GM23338 (cell line): ENCODE measurements at regions not wholly inside any gene's neighbourhood (a gene's known extent, or its start where the extent isn't known, plus 50 kb on each side); places are given as distances from the start of the nearest gene placed in this dataset.

ENCODE experiments used
- ATAC-seq: fragments of 200-7000 bp; cut with Tn5 transposase; 3 replicates; pipeline ENCODE4 v1.9.1; 2020
- DNase-seq: peaks from one replicate; pipeline ENCODE4 v3.0.0-alpha.2; 2015; ENCODE audit warnings: low spot score
- H2AFZ ChIP-seq: fragments of 200-600 bp; sonication (generic); 2 replicates; pipeline ENCODE4 v1.8.0; 2016; ENCODE audit warnings: antibody characterized with exemption, mild to moderate bottlenecking, moderate library complexity
- H3F3A ChIP-seq: fragments of 200-600 bp; sonication (generic); replicated peaks from 2 replicates; pipeline ENCODE4 v1.8.0; 2017; ENCODE audit warnings: antibody characterized with exemption, mixed run types, low read depth
- H3K27ac ChIP-seq: fragments of 200-600 bp; sonication (generic); 2 replicates; pipeline ENCODE4 v1.6.1; 2016; ENCODE audit warnings: low read depth
- H3K27me3 ChIP-seq: fragments of 200-600 bp; sonication (generic); 2 replicates; pipeline ENCODE4 v1.8.0; 2016; ENCODE audit warnings: mild to moderate bottlenecking, mixed run types, moderate library complexity; ENCODE audit not compliant: insufficient read depth
- H3K36me3 ChIP-seq: fragments of 200-600 bp; sonication (generic); 2 replicates; pipeline ENCODE4 v1.8.0; 2016; ENCODE audit warnings: mild to moderate bottlenecking; ENCODE audit not compliant: insufficient read depth
- H3K4me1 ChIP-seq: fragments of 200-600 bp; sonication (generic); 2 replicates; pipeline ENCODE4 v1.8.0; 2016; ENCODE audit warnings: mild to moderate bottlenecking, moderate library complexity; ENCODE audit not compliant: insufficient read depth
- H3K4me2 ChIP-seq: fragments of 200-600 bp; sonication (generic); 2 replicates; pipeline ENCODE4 v1.7.1; 2017; ENCODE audit warnings: mixed run types
- H3K4me3 ChIP-seq: fragments of 200-600 bp; sonication (generic); 2 replicates; pipeline ENCODE4 v1.6.1; 2016; ENCODE audit warnings: mixed run types
- H3K79me2 ChIP-seq: fragments of 200-600 bp; sonication (generic); replicated peaks from 2 replicates; pipeline ENCODE4 v1.8.0; 2017; ENCODE audit warnings: mild to moderate bottlenecking; ENCODE audit not compliant: insufficient read depth
- H3K9me2 ChIP-seq: fragments of 200-600 bp; sonication (generic); 2 replicates; pipeline ENCODE4 v1.8.0; 2017; ENCODE audit not compliant: insufficient read depth
- H4K20me1 ChIP-seq: fragments of 200-600 bp; sonication (generic); replicated peaks from 2 replicates; pipeline ENCODE4 v1.8.0; 2017; ENCODE audit warnings: mild to moderate bottlenecking; ENCODE audit not compliant: insufficient read depth
- H3K27ac Mint-ChIP-seq: 2 replicates; pipeline ENCODE4 v1.8.0; 2020; ENCODE audit warnings: inconsistent platforms, mild to moderate bottlenecking, moderate library complexity, mixed read lengths
- H3K27me3 Mint-ChIP-seq: 3 replicates; pipeline ENCODE4 v1.8.0; 2022; ENCODE audit warnings: low read depth, mild to moderate bottlenecking, moderate library complexity, mixed read lengths, inconsistent platforms; ENCODE audit not compliant: insufficient read depth, poor library complexity
- H3K36me3 Mint-ChIP-seq: 3 replicates; pipeline ENCODE4 v1.8.0; 2021; ENCODE audit warnings: low read depth, mild to moderate bottlenecking, inconsistent platforms, moderate library complexity, mixed read lengths
- H3K4me1 Mint-ChIP-seq: 3 replicates; pipeline ENCODE4 v1.8.0; 2020; ENCODE audit warnings: mild to moderate bottlenecking, inconsistent platforms, mixed read lengths
- H3K4me3 Mint-ChIP-seq: 3 replicates; pipeline ENCODE4 v1.8.0; 2021; ENCODE audit warnings: moderate library complexity, mild to moderate bottlenecking, inconsistent platforms, mixed read lengths
- H3K9me3 Mint-ChIP-seq: 3 replicates; pipeline ENCODE4 v1.8.0; 2020; ENCODE audit warnings: moderate library complexity, mild to moderate bottlenecking, inconsistent platforms, mixed read lengths
- EZH2 ChIP-seq: fragments of 200-600 bp; sonication (generic); IDR thresholded peaks from one replicate; pipeline ENCODE4 v1.8.0; 2017; ENCODE audit warnings: antibody characterized with exemption, mild to moderate bottlenecking, low read depth; ENCODE audit not compliant: unreplicated experiment
- EZH2phosphoT487 ChIP-seq: fragments of 200-600 bp; sonication (generic); IDR thresholded peaks from one replicate; pipeline ENCODE4 v1.8.1; 2018; ENCODE audit warnings: antibody characterized with exemption; ENCODE audit not compliant: unreplicated experiment
- JUNB ChIP-seq: IDR thresholded peaks from one replicate; pipeline ENCODE4 v1.6.1; 2016; ENCODE audit warnings: antibody characterized with exemption; ENCODE audit not compliant: unreplicated experiment
- STAT1 ChIP-seq: IDR thresholded peaks from one replicate; pipeline ENCODE4 v1.6.1; 2016; ENCODE audit warnings: antibody characterized with exemption; ENCODE audit not compliant: unreplicated experiment
- ZNF114 ChIP-seq: fragments of 250-450 bp; sonication (Bioruptor Pico); IDR thresholded peaks from 2 replicates; pipeline ENCODE4 v1.5.0; 2020; ENCODE audit warnings: mild to moderate bottlenecking, moderate library complexity
- ZNF331 ChIP-seq: fragments of 250-450 bp; sonication (Bioruptor Pico); IDR thresholded peaks from 2 replicates; pipeline ENCODE4 v1.5.0; 2020; ENCODE audit warnings: low read depth, mild to moderate bottlenecking, moderate library complexity
- TF ChIP-seq, protein P1 (sequence below): fragments of 250-450 bp; sonication (Bioruptor Pico); IDR thresholded peaks from 2 replicates; pipeline ENCODE4 v1.5.0; 2020; ENCODE audit warnings: mild to moderate bottlenecking, moderate library complexity
- TF ChIP-seq, protein P2 (sequence below): IDR thresholded peaks from one replicate; pipeline ENCODE4 v1.6.1; 2018; ENCODE audit warnings: antibody characterized with exemption; ENCODE audit not compliant: unreplicated experiment

DNA sequence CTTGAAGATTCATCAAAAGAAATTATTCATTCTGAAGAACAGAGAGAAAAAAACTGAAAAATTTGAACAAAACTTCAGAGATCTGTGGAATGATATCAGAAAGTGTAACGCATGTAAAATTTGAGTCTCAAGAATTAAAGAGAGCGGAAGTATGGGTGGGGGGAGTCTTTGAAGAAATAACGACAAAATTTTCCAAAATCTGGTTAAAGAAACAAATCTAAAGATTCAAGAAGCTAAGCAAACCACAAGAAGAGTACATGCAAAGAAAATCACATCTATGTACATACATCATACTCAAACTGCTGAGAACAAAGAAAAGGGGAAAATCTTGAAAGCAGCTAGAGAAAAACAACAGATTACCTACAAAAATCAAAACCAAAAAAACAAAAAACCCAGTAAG lies 149.4 kb upstream of the TBCA start:
- TF ChIP-seq EZH2 (no peak), ZNF331 (CRISPR knock-in tag) (no peak), STAT1 (no peak), EZH2phosphoT487 (no peak)
- TF ChIP-seq, protein P1, sequence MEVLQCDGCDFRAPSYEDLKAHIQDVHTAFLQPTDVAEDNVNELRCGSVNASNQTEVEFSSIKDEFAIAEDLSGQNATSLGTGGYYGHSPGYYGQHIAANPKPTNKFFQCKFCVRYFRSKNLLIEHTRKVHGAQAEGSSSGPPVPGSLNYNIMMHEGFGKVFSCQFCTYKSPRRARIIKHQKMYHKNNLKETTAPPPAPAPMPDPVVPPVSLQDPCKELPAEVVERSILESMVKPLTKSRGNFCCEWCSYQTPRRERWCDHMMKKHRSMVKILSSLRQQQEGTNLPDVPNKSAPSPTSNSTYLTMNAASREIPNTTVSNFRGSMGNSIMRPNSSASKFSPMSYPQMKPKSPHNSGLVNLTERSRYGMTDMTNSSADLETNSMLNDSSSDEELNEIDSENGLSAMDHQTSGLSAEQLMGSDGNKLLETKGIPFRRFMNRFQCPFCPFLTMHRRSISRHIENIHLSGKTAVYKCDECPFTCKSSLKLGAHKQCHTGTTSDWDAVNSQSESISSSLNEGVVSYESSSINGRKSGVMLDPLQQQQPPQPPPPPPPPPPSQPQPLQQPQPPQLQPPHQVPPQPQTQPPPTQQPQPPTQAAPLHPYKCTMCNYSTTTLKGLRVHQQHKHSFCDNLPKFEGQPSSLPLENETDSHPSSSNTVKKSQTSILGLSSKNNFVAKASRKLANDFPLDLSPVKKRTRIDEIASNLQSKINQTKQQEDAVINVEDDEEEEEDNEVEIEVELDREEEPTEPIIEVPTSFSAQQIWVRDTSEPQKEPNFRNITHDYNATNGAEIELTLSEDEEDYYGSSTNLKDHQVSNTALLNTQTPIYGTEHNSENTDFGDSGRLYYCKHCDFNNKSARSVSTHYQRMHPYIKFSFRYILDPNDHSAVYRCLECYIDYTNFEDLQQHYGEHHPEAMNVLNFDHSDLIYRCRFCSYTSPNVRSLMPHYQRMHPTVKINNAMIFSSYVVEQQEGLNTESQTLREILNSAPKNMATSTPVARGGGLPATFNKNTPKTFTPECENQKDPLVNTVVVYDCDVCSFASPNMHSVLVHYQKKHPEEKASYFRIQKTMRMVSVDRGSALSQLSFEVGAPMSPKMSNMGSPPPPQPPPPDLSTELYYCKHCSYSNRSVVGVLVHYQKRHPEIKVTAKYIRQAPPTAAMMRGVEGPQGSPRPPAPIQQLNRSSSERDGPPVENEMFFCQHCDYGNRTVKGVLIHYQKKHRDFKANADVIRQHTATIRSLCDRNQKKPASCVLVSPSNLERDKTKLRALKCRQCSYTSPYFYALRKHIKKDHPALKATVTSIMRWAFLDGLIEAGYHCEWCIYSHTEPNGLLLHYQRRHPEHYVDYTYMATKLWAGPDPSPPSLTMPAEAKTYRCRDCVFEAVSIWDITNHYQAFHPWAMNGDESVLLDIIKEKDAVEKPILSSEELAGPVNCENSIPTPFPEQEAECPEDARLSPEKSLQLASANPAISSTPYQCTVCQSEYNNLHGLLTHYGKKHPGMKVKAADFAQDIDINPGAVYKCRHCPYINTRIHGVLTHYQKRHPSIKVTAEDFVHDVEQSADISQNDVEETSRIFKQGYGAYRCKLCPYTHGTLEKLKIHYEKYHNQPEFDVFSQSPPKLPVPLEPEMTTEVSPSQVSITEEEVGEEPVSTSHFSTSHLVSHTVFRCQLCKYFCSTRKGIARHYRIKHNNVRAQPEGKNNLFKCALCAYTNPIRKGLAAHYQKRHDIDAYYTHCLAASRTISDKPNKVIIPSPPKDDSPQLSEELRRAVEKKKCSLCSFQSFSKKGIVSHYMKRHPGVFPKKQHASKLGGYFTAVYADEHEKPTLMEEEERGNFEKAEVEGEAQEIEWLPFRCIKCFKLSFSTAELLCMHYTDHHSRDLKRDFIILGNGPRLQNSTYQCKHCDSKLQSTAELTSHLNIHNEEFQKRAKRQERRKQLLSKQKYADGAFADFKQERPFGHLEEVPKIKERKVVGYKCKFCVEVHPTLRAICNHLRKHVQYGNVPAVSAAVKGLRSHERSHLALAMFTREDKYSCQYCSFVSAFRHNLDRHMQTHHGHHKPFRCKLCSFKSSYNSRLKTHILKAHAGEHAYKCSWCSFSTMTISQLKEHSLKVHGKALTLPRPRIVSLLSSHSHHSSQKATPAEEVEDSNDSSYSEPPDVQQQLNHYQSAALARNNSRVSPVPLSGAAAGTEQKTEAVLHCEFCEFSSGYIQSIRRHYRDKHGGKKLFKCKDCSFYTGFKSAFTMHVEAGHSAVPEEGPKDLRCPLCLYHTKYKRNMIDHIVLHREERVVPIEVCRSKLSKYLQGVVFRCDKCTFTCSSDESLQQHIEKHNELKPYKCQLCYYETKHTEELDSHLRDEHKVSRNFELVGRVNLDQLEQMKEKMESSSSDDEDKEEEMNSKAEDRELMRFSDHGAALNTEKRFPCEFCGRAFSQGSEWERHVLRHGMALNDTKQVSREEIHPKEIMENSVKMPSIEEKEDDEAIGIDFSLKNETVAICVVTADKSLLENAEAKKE (CRISPR knock-in tag) = no peak
- DNase-seq (no peak), ATAC-seq (no peak)
- no peaks in the 10 kb centered on the region for H3K9me2 ChIP-seq
- Mint-ChIP-seq H3K27me3 (peaks cover 1% of the 10 kb centered on the region), H3K9me3 (no peaks in the 10 kb centered on the region), H3K36me3 (no peaks in the 10 kb centered on the region), H3K4me1 (peaks cover 26% of the 10 kb centered on the region), H3K27ac (no peak overlapping the region), H3K4me3 (no peak overlapping the region)
- no peaks in the 10 kb centered on the region for H4K20me1 ChIP-seq
- H3K4me2 ChIP-seq = no peak overlapping the region
- peaks cover 13% of the 10 kb centered on the region for H3K4me1 ChIP-seq
- H3K27me3 ChIP-seq = no peaks in the 10 kb centered on the region
- H3K79me2 ChIP-seq = no peaks in the 10 kb centered on the region
- no peak overlapping the region for H2AFZ ChIP-seq
- no peaks in the 10 kb centered on the region for H3K36me3 ChIP-seq
- H3K27ac ChIP-seq = no peak overlapping the region
- H3K4me3 ChIP-seq = no peak overlapping the region
- no peaks in the 10 kb centered on the region for H3F3A ChIP-seq

DNA sequence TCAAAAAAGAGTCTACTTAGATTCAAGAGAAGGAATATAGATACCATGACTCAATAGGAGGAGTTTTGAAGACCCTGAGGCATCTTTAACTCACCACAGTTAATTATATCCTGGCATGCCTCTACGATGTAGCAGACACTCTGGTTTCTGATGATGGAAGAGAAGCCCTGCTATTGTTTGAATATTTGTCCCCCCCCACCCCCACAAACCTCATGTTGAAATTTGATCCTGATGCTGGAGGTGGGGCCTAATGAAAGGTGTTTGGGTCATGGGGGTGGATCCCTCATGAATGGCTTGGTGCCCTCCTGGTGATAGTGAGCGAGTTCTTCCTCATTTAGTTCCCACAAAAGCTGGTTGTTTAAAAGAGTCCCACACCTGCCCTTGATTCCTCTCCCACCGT lies 147.9 kb upstream of the TBCA start:
- no peaks in the 10 kb centered on the region for H3K27me3 ChIP-seq
- no peak overlapping the region for H2AFZ ChIP-seq
- no peaks in the 10 kb centered on the region for H3K36me3 ChIP-seq
- no peak overlapping the region for H3K4me3 ChIP-seq
- H4K20me1 ChIP-seq = no peaks in the 10 kb centered on the region
- peak overlapping the region; percentile 28; the same call in 1 of the 3 replicates for H3K4me3 Mint-ChIP-seq
- no peaks in the 10 kb centered on the region for H3F3A ChIP-seq
- H3K27ac Mint-ChIP-seq = no peak overlapping the region
- ATAC-seq = peak; percentile 88
- no peaks in the 10 kb centered on the region for H3K9me3 Mint-ChIP-seq
- H3K79me2 ChIP-seq = no peaks in the 10 kb centered on the region
- no peak overlapping the region for H3K27ac ChIP-seq
- H3K4me1 ChIP-seq = peaks cover 13% of the 10 kb centered on the region
- H3K27me3 Mint-ChIP-seq = peaks cover 1% of the 10 kb centered on the region
- peak overlapping the region; percentile 53 for H3K4me2 ChIP-seq
- peak; percentile 29 for DNase-seq
- H3K36me3 Mint-ChIP-seq = no peaks in the 10 kb centered on the region
- H3K9me2 ChIP-seq = no peaks in the 10 kb centered on the region
- peaks cover 21% of the 10 kb centered on the region for H3K4me1 Mint-ChIP-seq
- no peak for TF ChIP-seq EZH2phosphoT487
- no peak for TF ChIP-seq ZNF114
- TF ChIP-seq, protein P2, sequence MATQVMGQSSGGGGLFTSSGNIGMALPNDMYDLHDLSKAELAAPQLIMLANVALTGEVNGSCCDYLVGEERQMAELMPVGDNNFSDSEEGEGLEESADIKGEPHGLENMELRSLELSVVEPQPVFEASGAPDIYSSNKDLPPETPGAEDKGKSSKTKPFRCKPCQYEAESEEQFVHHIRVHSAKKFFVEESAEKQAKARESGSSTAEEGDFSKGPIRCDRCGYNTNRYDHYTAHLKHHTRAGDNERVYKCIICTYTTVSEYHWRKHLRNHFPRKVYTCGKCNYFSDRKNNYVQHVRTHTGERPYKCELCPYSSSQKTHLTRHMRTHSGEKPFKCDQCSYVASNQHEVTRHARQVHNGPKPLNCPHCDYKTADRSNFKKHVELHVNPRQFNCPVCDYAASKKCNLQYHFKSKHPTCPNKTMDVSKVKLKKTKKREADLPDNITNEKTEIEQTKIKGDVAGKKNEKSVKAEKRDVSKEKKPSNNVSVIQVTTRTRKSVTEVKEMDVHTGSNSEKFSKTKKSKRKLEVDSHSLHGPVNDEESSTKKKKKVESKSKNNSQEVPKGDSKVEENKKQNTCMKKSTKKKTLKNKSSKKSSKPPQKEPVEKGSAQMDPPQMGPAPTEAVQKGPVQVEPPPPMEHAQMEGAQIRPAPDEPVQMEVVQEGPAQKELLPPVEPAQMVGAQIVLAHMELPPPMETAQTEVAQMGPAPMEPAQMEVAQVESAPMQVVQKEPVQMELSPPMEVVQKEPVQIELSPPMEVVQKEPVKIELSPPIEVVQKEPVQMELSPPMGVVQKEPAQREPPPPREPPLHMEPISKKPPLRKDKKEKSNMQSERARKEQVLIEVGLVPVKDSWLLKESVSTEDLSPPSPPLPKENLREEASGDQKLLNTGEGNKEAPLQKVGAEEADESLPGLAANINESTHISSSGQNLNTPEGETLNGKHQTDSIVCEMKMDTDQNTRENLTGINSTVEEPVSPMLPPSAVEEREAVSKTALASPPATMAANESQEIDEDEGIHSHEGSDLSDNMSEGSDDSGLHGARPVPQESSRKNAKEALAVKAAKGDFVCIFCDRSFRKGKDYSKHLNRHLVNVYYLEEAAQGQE = no peak
- no peak for TF ChIP-seq ZNF331 (CRISPR knock-in tag)
- no peak for TF ChIP-seq JUNB
